Stimulated activated CD8-positive, alpha-beta memory T cell treated with anti-CD3 and anti-CD28 coated beads, Interleukin-2, amount 100 ng/mL, for 48 hours (primary cell): ENCODE measurements at regions not wholly inside any gene's neighbourhood (a gene's known extent, or its start where the extent isn't known, plus 50 kb on each side); places are given as distances from the start of the nearest gene placed in this dataset.
"Not testable (repeated sequence)": the region's sequence is repeated elsewhere in the genome, so short reads cannot be mapped to it uniquely, and the experiment has no call there.

Experiments
- DNase-seq, 2 donors: peaks; one replicate each; pipeline ENCODE4 v3.0.0-alpha.2; 2020; ENCODE audit warnings: low read depth in 2 of 2

DNA sequence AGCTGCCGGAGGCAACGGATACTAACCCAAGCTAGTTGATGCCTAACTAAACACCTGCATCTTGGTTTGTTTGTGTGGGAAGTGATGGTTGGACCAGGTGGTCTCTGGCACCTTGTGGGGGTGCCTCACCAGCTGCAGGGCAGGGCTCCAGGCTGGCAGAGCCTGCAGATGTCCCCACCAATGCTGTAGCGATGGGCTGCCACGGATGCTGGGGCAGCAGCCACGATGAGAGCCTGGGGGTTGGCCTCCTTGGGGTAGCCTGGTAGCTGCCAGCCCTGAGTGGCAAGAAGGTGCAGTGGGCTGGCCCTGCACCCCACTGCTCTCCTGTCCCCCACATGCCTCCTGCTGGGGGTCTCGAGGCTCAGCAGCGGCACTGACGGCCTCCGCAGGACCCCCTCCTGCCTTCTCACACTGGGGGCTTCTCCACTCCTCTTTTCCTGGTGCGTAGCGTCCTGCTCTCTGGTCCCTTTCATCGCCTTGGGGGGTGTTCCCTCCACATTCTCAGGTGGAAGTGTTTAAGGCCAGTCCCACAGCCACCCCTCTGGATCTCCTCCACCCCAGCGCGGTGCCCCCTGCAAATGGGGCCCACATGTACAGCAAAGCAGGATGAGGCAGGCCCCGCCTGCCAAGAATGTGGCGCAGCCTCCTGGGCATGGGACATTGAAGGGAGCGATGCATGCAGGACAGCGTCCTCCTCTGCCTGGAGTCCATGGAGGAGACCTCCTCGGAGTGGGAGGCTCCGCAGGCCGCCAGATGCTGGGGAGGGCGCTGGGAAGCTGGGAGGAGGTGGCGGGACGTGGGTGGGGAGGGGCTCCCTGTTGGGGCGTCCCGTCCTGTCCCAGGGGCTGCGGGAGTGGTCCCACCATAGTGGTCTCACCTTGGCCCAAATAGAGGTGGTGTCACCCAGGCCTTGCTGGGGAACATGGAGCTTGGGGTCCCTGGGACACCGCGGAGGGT lies 173.1 kb downstream of the ASB1 start:
- DNase-seq, result no peak

DNA sequence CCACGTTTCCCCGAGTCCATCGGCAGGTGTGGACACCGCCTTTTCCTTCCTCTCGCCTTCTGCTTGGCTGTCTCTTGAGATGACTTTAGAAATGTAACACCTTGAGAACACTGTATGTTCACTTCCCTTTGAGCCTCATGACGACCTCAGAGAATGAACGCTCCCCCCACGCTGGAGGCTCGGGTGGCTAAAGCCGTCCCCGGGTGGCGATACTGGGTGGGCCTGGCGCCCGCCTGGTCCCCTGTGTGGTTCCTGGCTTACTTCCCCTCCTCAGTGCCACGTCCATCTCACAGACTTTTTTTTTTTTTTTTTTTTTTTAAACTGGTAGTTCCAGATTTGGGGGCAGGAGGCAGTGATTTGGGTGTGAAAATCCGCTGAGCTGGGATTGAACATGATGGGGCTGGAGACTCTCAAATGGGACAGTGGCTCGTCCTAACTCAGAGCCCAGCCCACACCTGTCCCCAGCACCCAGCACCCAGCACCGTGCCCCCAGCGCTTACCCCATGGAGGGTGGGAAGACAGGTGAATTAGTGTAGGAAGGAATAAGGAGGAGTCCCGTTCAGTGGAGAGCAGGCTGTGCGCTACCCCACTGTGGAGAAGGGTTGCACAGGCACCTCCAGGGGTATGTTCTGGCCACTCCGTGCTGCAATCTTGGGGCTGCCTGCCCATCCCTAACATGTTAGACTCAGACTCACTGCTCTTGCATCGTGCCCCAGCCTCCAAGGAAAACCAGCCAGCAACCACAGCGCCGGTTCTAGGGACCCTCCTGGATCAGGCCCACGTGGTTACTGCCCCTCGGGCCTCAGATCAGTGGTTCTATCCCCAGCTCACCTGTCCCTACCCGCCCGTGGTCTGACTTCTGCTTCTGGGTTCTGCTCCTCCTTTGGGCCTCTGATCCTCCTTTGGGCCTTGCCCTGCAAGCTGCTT lies 174.0 kb downstream of the ASB1 start:
- DNase-seq, result no peak

DNA sequence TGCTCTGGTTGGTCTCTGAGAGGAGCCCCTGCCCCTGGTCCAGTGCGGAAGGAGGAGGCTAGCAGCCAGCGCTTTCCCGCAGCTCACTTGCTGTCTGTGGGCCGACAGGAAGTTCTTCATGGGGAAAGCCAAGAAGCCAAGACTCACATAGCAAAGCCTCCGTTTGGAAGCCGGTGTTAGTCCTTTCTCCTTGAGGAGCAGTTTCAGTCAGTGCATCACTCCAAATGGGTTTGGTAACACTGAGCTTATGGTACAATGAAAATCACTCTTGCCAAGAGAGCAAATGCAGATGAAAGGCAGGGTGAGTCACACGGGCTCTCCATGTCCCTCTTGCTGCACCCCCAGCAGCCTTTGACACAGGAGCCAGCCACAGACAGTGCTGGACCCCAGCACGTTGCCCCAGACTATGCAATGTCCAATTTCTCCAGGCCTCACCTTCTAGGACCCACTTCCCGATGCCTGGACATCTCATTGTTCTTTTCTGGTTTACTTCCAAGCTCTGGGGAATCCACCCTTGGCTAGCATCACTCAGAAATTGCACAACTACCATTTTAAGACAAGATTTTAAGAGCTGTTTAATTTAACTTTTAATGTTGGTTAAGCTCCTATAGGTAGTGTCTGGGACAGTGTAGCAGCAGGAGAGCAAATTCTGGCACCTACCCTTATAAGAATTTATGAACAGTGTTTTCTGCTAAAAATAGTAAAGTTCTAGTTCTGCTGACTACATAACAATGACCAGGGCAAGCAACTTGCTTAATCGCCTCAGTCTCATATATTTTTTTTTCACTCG lies 174.9 kb downstream of the ASB1 start:
- no peak for DNase-seq

DNA sequence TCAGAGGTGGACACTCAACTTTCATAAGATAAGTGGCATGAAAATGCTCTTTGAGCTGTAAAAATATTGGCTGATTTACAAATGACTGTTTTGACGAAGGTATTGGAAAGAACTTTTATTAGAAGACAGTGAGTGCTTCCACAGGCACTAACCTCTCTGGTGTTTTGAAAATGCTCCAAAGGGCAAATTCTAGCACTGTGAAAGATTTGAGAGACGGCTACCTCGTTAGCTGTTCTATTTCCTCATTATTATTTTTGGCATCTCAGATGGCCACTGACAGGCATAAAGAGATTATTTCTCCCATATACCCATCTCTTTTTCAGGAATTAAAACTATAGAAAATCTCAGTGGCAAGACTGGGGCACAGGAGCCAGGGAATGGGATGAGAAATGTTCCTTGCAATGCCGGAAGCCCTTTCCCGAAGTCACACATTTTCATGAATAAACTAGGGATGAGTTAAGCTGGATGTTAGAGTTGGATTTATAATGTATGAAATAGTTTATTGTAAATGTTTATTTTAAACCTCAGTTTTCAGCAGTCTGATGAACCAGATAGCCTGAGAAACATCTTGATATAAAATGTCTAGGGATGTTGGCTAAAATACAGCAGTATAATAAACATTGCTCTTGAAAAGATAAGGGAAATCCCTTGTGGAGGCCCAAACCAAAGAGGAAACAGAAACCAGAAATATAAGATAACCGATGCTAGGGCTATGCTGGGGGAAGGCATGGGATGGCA lies 175.7 kb downstream of the ASB1 start:
- no peak for DNase-seq

DNA sequence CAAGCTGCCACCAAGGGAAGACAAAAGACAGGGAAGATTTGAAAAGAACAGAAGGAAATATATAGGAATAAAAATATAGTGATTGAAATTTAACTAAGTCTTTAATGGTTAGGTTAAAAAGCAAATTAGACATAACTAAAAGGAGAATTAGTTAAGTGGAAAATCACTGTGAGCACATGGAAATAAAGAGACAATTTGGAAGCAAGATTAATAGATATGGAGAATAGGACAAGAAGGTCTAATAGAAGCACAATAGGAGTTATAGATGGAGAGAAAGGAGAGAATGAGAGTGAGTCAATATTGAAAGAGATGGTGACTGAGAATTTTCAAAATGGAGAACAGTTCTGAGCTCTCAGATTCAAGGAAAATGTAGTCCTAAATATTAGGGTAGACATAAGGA lies 176.9 kb downstream of the ASB1 start:
- DNase-seq, result no peak

DNA sequence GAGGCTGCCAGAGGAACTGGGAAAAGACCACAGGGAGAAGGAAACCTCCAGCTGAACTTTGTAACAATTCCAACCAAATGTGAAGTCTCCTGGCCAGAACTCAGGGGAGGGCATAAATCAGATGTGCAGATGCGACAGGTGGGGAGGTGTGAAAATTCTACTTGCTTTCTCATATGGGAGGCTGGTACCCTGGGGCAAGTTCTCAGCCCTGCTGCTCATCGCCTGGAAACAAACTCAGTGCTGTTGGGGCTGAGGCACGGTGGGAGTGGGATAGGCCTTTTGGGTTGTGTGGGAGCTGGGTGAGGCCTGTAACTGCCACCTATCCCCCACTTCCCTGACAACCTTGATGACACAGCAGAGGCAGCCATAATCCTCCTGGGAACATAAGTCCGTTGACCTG lies 179.6 kb downstream of the ASB1 start:
- DNase-seq, result no peak

DNA sequence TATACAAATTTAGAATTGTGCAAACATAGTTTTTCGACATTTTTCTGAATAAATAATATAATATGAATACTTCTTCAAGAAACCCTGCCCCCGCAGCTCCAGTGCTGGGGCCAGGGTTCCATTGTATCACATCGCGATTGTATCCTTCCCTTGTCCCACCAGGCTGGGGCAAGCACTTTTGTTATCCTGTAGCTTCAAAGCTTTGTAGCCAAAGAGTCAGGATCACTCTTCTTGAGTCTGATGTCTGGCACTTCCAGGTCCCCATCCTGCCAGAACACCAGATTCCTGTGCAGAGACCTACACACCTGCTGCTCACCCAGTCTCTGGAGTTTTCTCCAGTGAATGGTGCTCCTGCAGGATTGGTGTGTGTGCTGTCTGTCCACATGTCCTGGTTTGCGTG lies 186.9 kb downstream of the ASB1 start:
- no peak for DNase-seq

DNA sequence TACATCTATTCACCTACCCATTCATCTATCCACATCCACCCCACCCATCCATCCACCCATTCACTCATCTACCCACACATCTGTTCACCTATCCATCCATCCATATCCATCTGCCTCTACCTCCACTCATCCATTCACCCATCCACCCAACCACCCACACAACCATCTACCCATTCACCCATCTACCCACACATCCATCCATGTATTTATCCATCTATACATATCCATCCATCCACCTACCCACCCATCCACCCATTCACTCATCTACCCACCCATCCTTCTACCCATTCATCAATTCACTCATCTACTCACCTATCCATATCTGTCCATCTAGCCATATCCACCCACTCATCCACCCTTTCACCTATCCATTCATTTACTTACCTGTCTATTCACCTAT lies 187.6 kb downstream of the ASB1 start:
- DNase-seq, result no peak

DNA sequence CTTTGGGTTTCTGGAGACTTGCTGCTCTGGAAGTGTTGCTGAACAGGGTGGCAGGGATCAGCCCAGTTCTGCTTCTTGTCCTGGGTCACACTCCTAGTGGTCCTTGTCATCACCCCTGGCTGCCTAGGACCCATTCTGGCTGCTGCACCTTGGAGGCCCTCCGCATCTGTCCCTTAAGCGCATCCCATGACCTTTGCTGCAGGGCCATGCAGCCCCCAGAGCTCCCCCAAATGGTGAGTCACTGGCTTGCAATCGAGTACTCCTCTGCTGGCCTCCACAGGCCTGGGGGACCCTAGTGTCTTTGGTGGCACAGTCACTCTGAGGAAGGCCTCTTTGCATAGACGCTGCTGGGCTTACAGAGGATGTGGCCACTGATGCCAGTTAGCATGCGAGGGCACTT lies 188.5 kb downstream of the ASB1 start:
- DNase-seq, result no peak

DNA sequence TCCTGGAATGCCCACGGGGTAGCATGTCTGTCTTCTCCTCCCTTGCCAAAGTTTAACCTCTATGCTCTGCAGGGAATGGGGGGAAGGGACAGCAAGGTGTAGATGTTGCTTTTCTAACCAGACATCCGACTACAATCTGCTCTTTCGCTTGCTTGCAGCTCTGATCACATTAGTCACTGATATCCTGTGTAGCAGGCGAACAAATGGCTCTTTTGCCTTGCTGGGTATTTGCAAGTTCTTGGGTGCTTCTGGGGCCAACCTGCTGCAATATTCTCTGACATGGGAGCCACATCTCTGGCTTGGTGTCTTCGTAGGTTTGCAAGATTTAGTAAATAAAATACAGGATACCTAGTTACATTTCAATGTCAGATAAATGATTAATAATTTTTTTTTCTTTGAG lies 190.0 kb downstream of the ASB1 start:
- no peak for DNase-seq

DNA sequence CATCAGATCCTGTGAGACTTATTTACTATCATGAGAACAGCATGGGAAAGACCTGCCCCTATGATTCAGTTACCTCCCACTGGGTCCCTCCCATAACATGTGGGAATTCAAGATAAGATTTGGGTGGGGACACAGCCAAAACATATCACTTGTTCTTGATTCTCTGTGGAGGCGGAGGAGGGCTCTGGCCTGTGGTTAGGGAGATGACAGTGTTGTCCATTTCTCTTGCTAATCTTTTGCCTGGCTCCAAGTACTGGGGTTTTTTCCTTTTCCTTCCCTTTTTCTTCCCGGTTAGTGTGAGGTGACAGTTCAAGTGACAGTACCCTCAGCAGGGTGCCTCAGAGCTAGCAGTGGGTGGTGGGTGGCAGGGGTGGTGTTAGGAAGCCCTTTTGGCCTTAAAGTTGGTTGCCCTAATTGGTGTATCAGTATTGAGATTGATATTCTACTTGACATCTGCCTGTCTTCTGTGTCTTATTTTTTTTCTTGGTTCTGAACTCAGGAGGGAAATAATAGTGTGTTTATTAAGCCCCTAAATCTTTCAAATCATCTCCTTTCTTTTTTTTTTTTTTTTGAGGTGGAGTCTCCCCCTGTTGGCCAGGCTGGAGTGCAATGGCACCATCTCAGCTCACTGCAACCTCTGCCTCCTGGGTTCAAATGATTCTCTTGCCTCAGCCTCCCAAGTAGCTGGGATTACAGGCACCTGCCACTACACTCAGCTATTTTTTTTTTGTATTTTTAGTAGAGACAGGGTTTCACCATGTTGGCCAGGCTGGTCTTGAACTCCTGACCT lies 192.0 kb downstream of the ASB1 start:
- not testable (repeated sequence) for DNase-seq

DNA sequence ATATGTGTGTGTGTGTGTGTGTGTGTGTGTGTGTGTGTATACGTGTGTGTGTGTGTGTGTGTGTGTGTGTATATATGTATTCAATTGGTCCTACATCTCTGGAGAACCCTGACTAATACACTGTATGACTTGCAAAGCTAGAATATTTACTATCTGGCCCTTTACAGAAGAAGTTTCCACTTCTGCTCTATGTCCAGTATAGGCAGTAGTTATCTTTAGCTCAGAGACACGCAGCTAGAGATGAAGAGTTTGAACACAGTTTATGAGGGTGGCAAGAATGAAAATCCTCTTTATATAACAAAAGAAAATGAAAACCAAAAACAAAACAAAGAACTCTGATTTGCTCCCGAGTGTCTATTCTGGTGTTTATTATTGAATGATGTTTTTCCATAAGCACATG lies 201.2 kb downstream of the ASB1 start:
- no peak for DNase-seq

DNA sequence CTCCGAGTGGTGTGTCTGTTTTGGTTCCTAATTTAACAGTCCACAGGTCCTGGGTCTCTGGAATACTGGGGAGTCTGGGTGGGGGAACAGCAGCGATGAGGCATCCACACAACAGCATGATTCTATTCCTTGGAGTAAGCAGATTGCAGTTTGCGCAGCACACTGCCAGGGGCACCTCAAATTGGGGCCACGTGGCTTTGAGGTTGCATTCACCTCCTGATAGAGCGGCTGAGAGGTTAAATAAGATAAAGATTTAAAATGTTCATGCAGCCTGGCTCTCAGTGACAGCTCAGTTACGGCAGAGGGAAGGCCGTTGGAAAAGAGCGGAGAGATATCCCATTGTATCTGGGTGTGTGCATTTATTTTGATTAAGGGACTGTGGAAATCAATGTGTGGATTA lies 202.3 kb downstream of the ASB1 start:
- DNase-seq, result no peak

DNA sequence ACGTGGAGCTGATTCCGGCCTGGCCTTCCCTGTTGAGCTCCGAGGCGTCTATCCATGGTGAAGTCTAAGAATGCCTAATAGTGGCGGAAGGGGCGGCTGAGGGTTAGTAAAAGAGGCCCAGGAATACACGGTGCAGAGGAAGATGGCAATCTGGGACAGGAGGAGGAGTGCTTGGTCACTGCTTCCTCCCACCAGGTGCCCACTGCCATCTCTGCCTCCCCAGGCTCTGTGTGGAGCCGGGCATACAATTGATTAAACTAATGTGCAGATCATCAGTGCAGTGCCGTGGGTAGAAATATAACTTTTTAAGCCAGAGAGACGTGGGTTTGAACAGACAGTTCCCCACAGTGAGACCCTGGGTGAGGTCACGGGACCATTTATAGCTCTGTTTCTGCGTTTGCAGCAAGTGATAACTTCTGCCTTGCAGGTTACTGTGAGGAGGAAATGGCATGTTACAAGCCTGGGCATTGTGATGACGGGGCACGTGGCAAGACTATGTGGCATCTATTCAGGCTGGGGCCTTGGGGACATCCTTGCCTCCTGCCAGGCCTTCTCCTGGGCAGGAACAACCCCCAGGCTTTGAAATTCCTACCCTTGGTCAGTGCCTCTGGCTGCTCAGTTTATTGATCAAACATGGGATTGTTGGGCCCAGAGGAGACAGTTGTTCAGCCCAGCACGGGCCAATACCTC lies 204.9 kb downstream of the ASB1 start:
- DNase-seq, result no peak

DNA sequence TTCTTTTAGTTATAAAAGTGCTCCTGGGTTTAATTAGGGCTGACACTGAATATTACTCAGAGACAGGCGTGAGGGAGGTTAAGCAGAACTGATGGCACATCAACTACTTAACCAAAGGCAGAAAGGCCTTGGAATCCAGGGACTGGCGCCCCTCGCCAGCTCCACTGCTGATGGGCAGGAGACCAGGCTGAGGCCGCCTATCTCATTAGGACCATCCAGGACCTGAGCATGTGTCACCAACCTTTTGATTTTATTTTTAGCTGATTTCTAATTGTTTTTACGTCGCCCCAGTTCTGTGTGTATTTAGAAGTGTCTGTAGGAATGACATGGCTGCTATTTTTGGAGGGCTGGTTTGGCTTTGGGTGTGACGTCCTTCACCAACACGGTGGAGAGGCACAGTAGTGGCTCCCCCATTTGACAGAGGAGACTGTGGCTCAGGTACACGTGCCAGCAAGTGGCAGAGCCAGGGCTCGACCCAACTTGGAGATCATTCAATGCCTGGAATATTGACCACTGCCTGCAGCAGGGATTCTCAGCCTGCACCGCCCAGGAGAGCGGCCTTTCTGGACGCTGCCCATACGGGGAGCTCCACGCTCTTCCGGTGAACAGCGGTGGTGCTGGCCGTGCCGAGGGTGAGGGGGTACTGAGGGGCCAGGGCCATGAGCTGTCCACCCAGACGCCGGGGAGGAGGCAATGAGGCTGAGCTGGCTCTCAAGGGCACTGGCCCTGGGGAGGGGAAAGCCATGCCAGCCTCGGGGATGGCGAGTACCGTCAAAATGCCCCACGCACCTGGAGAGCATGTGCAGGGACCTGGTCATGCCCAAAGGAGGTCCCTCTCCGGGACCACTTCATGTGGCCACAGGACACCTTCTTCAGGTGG lies 205.7 kb downstream of the ASB1 start:
- no peak for DNase-seq

DNA sequence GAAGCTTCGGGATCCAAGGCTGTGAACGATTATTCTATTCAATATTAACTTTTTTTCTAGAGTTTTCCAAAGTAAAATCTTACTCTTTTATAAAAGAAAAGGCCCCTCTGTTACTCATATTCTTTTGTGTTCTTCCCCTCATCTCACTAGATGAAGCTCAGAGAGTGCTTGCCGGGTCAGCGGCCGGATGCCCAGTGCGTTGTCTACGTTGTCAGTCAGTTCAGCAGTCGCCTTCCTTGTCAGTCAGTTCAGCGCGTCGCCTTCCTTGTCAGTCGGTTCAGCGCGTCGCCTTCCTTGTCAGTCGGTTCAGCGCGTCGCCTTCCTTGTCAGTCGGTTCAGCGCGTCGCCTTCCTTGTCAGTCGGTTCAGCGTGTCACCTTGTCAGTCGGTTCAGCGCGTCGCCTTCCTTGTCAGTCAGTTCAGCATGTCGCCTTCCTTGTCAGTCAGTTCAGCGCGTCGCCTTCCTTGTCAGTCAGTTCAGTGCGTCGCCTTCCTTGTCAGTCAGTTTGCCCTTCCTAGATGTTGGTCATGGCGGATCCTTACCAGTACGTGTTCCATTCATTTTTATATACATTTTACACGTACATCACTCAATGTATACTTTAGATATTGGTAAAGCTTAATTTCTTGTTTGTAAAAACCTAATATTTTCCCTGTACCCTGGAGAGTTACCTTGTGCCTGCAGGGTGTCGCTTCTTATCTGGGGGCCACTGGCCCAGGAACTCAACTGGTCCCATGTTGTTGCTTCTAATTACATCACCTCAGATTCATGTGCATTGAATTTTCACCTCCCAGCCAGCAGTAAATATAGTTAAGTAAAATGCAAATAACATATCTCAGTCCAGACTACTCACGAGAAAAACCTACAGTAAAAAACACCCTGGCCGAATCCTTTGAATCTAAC lies 206.9 kb downstream of the ASB1 start:
- no peak for DNase-seq

DNA sequence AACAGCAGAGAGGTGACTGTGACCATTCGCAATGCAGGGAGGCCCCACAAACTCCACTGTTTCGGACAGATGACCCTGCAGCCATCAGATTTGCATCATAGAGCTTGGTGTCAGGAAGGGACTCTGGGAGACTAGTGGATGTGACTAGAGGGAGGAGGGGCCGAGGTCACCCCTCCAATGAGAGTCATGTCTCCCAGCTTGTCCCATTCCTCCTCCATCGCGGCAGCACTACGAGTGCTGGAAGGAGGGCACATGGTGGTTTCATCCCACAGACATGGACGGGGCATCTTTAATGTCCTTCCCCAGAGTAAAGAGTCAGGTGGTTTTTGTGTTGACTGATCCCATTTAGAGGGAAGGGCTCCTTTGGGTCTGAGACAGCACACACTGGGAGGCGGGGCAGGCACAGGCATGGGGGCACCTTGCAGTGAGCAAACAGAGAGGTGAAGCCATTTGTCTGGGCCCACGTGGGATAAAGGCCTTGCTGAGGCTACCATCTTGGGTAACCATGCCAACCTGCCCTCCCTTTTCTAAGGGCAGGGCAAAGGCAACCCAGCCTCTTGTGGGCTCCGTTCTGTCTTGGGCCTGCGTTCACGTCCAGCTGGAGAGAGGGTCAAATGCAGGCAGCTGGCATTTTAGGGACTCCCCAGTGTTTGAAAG lies 208.1 kb downstream of the ASB1 start:
- DNase-seq, result no peak
